HT1080 (cell line): ENCODE measurements at regions not wholly inside any gene's neighbourhood (a gene's known extent, or its start where the extent isn't known, plus 50 kb on each side); places are given as distances from the start of the nearest gene placed in this dataset.
"Not testable (repeated sequence)": the region's sequence is repeated elsewhere in the genome, so short reads cannot be mapped to it uniquely, and the experiment has no call there.

Source experiments
- DNase-seq: peaks from one replicate; pipeline ENCODE4 v3.0.0-alpha.2; 2015; ENCODE audit warnings: low read depth

DNA sequence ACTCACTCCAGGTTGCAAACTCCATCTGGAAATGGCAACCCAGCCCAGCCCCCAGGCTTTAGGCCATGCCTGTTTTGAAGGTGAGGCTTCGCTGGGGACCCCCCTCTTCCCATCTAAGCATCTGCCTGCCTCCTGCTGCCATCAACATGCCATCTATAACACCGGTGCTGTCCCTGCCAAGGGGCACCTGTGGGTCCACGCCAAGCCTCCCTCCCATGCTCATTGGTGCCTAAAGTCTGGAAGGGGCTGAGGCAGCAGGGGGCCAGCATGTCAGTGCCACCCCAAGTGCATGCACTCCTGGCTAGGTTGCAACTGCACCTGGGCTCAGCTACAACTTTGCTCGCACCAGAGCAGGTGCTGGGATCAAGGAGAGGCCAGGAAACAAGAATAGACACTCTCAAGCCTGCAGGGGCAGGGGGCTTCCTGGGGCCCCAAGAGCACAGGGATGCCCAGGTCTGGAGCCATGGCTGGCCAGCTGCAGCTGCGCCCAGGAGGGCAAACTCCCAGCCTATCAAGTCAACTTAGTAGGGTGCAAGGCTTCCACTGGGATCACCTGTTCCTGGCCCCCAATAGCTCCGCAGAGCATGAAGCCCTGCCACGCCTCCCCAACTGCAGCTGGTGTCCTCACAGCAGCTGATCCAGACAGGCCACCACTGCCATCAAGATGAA is 151.3 kb upstream of the HSF2 start:
- no peak for DNase-seq

DNA sequence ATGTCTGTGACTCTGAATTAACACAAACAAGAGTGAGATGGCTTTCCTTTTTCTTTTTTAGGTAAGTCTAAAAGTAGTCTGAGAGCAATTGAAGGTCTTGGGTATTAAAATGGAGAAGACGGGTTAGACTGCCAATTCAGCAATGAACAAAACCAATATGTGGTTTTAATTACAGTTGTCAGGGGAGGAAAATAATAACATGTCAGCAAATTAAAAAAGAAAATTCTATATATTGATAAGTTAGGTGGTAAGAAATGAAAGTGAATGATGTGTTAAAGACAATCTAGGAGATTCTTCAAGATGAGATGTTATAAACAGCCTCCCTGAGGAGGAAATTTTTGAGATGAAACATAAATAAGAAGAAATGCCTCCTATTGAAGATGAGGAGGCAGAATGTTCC is 150.6 kb upstream of the HSF2 start:
- DNase-seq: no peak

GRCh38 chr6:122258839-122259238 is 140.6 kb upstream of the HSF2 start:
- no peak for DNase-seq

- no peak for DNase-seq
These were observed 134.9 kb upstream of the HSF2 start for GRCh38 chr6:122264557-122264956.

- no peak for DNase-seq
These were observed 133.7 kb upstream of the HSF2 start for GRCh38 chr6:122265755-122266154.

DNA sequence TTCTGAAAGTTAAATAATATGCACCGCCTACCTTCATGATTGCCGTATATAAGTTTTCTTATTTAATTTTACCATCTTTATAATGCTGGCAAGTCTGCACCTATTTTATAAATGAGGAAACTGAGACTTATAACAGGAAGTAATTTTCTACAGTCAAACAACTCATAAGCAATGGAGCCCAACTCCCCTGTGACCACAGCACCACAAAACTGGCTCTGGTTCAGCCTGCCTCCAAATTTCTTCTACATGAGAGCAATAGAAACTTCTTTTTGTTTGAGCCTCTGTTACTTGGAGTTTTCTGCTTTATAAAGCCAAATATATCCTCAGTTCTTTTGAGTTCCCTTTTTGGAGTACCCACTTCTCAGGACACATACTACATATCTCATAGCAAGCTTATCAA is 131.1 kb upstream of the HSF2 start:
- DNase-seq: no peak

GRCh38 chr6:122276637-122277036 is 122.8 kb upstream of the HSF2 start:
- peak; percentile 23 for DNase-seq

DNA sequence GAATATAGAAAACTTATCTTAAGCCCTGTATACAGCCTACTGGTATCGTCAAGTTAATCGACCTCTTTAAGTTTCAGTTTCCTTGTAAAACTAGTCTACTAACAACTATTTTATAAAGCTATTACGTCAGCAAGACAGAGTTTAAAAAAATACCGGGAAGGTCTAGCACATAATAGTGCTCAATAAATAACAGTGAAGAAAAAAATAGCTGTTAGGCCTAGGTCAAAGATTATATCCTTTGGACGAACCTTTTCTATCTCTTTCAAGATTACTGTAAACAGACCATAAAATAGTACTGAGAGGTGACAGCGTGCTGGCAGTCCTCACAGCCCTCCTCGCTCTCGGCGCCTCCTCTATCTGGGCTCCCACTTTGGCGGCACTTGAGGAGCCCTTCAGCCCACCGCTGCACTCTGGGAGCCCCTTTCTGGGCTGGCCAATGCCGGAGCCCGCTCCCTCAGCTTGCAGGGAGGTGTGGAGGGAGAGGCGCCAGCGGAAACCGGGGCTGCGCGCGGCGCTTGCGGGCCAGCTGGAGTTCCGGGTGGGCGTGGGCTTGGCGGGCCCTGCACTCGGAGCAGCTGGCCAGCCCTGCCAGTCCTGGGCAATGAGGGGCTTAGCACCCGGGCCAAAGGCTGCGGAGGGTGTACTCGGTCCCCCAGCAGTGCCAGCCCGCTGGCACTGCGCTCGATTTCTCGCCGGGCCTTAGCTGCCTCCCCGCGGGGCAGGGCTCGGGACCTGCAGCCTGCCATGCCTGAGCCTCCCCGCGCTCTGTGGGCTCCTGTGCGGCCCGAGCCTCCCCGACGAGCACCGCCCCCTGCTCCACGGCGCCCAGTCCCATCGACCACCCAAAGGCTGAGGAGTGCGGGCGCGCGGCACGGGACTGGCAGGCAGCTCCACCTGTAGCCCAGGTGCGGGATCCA is 119.1 kb upstream of the HSF2 start:
- not testable (repeated sequence) for DNase-seq

DNA sequence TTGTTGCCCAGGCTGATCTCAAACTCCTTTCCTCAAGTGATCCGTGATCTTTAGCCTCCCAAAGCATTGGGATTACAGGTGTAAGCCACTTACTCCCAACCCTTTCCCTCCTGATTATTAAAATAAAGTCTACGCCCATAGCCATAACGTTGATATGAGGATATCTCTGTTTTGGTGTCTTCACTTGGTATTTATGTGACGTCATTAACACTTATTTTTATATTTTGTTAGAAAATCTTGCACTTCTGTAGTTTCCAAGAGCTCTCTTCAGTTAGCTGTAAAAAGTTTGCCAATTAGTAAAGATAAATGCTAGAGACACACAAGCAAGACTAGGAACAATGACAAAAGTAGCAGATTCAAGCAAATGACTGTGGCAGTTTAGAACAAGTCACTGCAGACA is 115.6 kb upstream of the HSF2 start:
- no peak for DNase-seq

- no peak for DNase-seq
These were observed 114.6 kb upstream of the HSF2 start for GRCh38 chr6:122284848-122285247.

GRCh38 chr6:122285292-122285913 is 114.0 kb upstream of the HSF2 start:
- DNase-seq: no peak

DNA sequence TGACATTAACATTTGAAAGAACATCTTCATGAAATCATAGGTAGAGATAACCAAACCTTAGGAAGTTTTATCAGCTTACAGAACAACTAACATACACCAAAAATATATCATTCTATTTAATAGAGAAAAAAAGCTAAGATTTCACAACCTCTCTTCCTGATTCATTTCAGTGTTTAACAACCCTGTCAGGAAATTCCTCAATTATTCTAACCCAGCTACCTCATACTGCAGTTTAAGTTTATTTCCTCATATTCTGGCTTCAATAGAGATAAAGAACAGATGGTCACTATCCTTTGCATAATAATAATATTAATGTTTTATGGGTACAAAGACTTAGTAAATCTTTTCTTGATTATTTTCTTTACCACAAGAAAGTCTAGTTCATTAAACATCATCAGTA is 112.9 kb upstream of the HSF2 start:
- DNase-seq: no peak

GRCh38 chr6:122289762-122290539 is 109.5 kb upstream of the HSF2 start:
- DNase-seq: peak; percentile 4

GRCh38 chr6:122297010-122297409 is 102.4 kb upstream of the HSF2 start:
- no peak for DNase-seq

DNA sequence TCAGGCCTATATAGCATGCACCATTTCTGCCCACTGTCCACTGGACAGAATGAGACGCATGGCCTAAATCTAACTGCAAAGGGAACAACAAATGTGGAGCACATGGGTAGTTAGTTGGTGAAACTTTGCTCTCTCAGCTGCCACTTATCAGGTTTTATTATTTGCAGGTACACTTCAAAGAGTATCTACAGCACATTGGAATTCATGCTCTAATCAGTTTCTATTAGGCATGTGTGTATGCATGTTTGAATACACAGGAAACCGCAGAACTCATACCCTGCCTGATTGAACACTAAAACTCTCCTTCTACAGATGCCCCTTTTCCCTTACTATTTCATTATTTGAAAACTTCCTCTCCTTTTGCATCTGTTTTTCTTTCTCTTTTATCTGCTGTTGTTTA is 97.4 kb upstream of the HSF2 start:
- no peak for DNase-seq

DNA sequence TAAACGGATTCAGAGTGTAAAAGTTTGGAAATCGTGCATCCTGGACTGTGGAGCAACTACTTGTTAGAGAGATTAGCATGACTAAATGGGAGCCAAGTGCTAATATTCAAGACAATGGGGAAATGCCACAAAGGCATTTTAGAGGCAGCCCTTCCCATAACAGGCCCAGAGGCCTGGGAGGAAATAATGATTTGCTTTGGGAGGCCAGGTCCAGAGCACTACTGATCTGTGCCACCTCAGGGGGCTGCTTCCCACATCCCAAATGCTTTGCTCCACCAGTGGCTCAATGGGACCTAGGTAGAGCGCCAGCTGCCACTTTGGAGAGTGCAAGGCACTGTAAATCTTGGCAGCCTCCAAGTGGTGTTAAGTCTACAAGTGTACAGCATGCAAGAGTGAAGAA is 91.9 kb upstream of the HSF2 start:
- DNase-seq: no peak

- DNase-seq: no peak
These were observed 91.4 kb upstream of the HSF2 start for GRCh38 chr6:122308074-122308473.

DNA sequence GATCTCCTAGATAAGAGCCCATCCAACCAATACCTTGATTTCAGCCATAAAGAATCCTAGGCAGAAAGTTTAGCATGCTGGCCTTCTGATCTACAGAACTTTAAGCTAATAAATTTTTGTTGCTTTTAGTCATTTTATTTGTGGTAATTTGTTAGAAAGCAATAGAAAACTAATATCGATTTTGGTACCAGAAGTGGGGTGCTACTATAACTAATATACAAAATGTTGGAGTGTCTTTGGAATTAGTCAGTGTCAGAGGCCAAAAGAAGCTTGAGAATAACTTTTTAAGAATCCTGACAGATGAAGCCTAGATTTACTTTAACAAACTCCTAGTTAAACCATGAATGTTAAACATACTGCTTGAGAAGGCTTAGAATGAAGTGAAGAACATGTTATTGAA is 83.6 kb upstream of the HSF2 start:
- no peak for DNase-seq

GRCh38 chr6:122322824-122323223 is 76.6 kb upstream of the HSF2 start:
- DNase-seq: peak; percentile 13

DNA sequence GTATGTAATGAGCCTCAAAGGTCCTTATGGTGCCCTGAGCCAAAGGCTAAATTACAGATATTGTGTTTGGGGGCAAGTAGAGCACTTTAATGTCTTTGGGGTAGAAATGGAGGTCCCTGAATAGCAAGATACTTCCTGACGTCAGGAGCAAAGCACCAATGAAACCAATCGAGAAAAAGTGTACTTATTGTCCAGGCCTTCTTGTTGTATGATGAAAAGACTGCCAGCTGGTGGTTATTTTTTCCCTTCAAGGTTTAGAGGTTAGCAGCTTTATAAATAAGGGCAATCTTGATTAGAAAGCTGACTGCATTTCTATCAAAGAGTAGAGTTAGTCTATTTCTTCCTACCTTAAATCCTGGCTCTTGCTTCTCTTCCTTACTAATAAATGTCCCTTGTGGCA is 76.1 kb upstream of the HSF2 start:
- DNase-seq: peak; percentile 11

DNA sequence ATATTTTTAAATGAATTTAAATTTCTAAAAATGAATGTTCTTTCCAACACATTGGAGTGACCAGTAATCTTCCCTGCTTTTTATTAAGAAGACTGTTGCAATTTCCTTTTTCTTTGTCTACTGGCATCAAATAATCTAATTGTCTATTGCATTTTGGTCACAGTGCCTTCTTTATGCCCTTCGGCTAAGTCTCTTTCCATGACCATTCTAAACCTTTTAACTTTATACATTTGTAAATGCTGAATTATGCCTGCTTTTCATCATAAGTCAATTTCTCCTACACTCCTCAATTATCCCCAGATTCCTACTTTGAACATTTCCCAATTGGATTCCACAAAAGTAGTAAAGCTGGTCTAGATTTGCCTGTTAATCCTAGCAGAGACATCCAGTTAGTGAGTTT is 69.1 kb upstream of the HSF2 start:
- DNase-seq: no peak

- DNase-seq: no peak
These were observed 61.8 kb upstream of the HSF2 start for GRCh38 chr6:122337645-122338044.
